HEK293 (cell line): ENCODE measurements at regions not wholly inside any gene's neighbourhood (a gene's known extent, or its start where the extent isn't known, plus 50 kb on each side); places are given as distances from the start of the nearest gene placed in this dataset.

Experiments used
- BCL11A ChIP-seq: fragments of 450-650 bp; formaldehyde crosslinking; IDR thresholded peaks from 2 replicates; pipeline ENCODE4 v1.5.1; 2016; ENCODE audit warnings: low read depth, missing biosample characterization, missing genetic modification characterization
- PRDM2 ChIP-seq: fragments of 450-650 bp; formaldehyde crosslinking; IDR thresholded peaks from 2 replicates; pipeline ENCODE4 v1.5.1; 2016; ENCODE audit warnings: missing biosample characterization, missing genetic modification characterization, borderline replicate concordance
- SP2 ChIP-seq: fragments of 450-650 bp; formaldehyde crosslinking; IDR thresholded peaks from 2 replicates; pipeline ENCODE4 v1.5.1; 2016; ENCODE audit warnings: missing biosample characterization, missing genetic modification characterization
- TCF7L2 ChIP-seq: IDR thresholded peaks from 2 replicates; pipeline ENCODE4 v1.6.1; 2011; ENCODE audit warnings: low read depth, mild to moderate bottlenecking, inconsistent platforms, low read length, moderate library complexity, borderline replicate concordance
- ZNF146 ChIP-seq: fragments of 450-650 bp; formaldehyde crosslinking; IDR thresholded peaks from 2 replicates; pipeline ENCODE4 v1.5.1; 2016; ENCODE audit warnings: missing biosample characterization, missing genetic modification characterization
- ZNF24 ChIP-seq: fragments of 450-650 bp; formaldehyde crosslinking; IDR thresholded peaks from 2 replicates; pipeline ENCODE4 v1.5.1; 2016; ENCODE audit warnings: missing biosample characterization, missing genetic modification characterization
- ZNF266 ChIP-seq: fragments of 450-650 bp; formaldehyde crosslinking; IDR thresholded peaks from 2 replicates; pipeline ENCODE4 v1.5.1; 2016; ENCODE audit warnings: missing biosample characterization, missing genetic modification characterization, low read depth
- ZNF335 ChIP-seq: fragments of 450-650 bp; formaldehyde crosslinking; conservative IDR thresholded peaks from 2 replicates; pipeline ENCODE4 v1.5.1; 2016; ENCODE audit warnings: missing biosample characterization, missing genetic modification characterization
- ZNF350 ChIP-seq: fragments of 450-650 bp; formaldehyde crosslinking; IDR thresholded peaks from 2 replicates; pipeline ENCODE4 v1.5.0; 2017; ENCODE audit warnings: missing biosample characterization, mild to moderate bottlenecking, missing genetic modification characterization
- ZNF366 ChIP-seq: fragments of 450-650 bp; formaldehyde crosslinking; conservative IDR thresholded peaks from 2 replicates; pipeline ENCODE4 v1.5.1; 2016; ENCODE audit warnings: missing biosample characterization, missing genetic modification characterization
- ZNF747 ChIP-seq: fragments of 450-650 bp; formaldehyde crosslinking; IDR thresholded peaks from 2 replicates; pipeline ENCODE4 v1.5.1; 2016; ENCODE audit warnings: missing biosample characterization, missing genetic modification characterization
- TF ChIP-seq, protein P1 (sequence below): fragments of 450-650 bp; formaldehyde crosslinking; IDR thresholded peaks from 2 replicates; pipeline ENCODE4 v1.5.1; 2016; ENCODE audit warnings: missing biosample characterization, missing genetic modification characterization

DNA sequence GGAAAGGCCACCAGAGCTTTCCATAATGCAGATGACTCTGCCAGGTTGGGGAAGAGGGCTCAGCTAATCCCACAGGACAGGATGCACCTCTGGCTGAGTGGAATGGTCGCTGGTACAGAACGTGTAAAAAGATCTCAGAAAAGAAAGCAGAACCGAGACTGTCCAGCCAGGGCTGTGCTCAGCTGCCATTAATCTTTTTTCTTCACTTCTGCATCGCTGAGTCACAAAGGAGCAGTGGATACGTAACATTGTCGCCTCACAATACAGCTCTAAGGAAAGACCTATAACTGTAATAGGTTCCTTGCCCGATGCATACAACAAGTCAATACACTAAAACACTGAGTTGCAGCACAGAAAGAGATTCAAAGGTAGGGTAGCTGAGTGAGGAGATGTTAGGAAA is 354.2 kb downstream of the EN1 start:
- TF ChIP-seq ZNF24 (tag by site-specific recombination) (no peak), TCF7L2 (no peak), BCL11A (tag by site-specific recombination) (no peak), ZNF747 (tag by site-specific recombination) (no peak), ZNF146 (tag by site-specific recombination) (no peak), ZNF350 (tag by site-specific recombination) (no peak), PRDM2 (tag by site-specific recombination) (no peak), ZNF335 (tag by site-specific recombination) (no peak), ZNF266 (no peak), ZNF366 (tag by site-specific recombination) (no peak), SP2 (tag by site-specific recombination) (no peak)
- TF ChIP-seq, protein P1, sequence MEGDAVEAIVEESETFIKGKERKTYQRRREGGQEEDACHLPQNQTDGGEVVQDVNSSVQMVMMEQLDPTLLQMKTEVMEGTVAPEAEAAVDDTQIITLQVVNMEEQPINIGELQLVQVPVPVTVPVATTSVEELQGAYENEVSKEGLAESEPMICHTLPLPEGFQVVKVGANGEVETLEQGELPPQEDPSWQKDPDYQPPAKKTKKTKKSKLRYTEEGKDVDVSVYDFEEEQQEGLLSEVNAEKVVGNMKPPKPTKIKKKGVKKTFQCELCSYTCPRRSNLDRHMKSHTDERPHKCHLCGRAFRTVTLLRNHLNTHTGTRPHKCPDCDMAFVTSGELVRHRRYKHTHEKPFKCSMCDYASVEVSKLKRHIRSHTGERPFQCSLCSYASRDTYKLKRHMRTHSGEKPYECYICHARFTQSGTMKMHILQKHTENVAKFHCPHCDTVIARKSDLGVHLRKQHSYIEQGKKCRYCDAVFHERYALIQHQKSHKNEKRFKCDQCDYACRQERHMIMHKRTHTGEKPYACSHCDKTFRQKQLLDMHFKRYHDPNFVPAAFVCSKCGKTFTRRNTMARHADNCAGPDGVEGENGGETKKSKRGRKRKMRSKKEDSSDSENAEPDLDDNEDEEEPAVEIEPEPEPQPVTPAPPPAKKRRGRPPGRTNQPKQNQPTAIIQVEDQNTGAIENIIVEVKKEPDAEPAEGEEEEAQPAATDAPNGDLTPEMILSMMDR (tag by site-specific recombination) = no peak
